Testis (tissue), 2 donors: ENCODE measurements at regions not wholly inside any gene's neighbourhood (a gene's known extent, or its start where the extent isn't known, plus 50 kb on each side); places are given as distances from the start of the nearest gene placed in this dataset.

ENCODE experiments used
- POLR2A ChIP-seq: fragments of 450-650 bp; IDR thresholded peaks from one replicate; pipeline ENCODE4 v1.6.1; 2017; ENCODE audit warnings: antibody characterized with exemption, mild to moderate bottlenecking, moderate library complexity
- TF ChIP-seq, protein P1 (sequence below), 3 experiments: fragments of 450-650 bp in 2 of 3; fragments of 200-600 bp in 1 of 3; sonication (generic) in 1 of 3; IDR thresholded peaks; one replicate each; pipeline ENCODE4 v1.5.1; 2016 to 2019; ENCODE audit warnings: antibody characterized with exemption in 3 of 3, mild to moderate bottlenecking in 2 of 3, moderate library complexity in 1 of 3

GRCh38 chr17:77386502-77387192, 245.9 kb downstream of the SEC14L1 start:
- no peak for TF ChIP-seq POLR2A
- TF ChIP-seq, protein P1, sequence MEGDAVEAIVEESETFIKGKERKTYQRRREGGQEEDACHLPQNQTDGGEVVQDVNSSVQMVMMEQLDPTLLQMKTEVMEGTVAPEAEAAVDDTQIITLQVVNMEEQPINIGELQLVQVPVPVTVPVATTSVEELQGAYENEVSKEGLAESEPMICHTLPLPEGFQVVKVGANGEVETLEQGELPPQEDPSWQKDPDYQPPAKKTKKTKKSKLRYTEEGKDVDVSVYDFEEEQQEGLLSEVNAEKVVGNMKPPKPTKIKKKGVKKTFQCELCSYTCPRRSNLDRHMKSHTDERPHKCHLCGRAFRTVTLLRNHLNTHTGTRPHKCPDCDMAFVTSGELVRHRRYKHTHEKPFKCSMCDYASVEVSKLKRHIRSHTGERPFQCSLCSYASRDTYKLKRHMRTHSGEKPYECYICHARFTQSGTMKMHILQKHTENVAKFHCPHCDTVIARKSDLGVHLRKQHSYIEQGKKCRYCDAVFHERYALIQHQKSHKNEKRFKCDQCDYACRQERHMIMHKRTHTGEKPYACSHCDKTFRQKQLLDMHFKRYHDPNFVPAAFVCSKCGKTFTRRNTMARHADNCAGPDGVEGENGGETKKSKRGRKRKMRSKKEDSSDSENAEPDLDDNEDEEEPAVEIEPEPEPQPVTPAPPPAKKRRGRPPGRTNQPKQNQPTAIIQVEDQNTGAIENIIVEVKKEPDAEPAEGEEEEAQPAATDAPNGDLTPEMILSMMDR (IDR thresholded peaks at IDR 0.05) = no peak
